ENCODE measurements at regions not wholly inside any gene's neighbourhood (a gene's known extent, or its start where the extent isn't known, plus 50 kb on each side); places are given as distances from the start of the nearest gene placed in this dataset.

- in situ Hi-C loops (cut with MboI; ENCODE audit: low sequenced_read_pairs) = loop anchor here (25.0 kb wide), 1 partner anchor 907 kb away; no protein-coding TSS in a partner anchor
Measured at GRCh38 chr20:61119273-61119672, 132.8 kb upstream of the CDH4 start.

- in situ Hi-C loops (cut with MboI; ENCODE audit: low sequenced_read_pairs) = loop anchor here (25.0 kb wide), 1 partner anchor 908 kb away; no protein-coding TSS in a partner anchor
Measured at GRCh38 chr20:61119794-61120410, 132.2 kb upstream of the CDH4 start.

GRCh38 chr20:61120595-61121515, 131.2 kb upstream of the CDH4 start:
- in situ Hi-C loops (cut with MboI; ENCODE audit: low sequenced_read_pairs) = loop anchor here (25.0 kb wide), 1 partner anchor 909 kb away; no protein-coding TSS in a partner anchor

GRCh38 chr20:61121661-61122060, 130.4 kb upstream of the CDH4 start:
- in situ Hi-C loops (cut with MboI; ENCODE audit: low sequenced_read_pairs) = loop anchor here (25.0 kb wide), 1 partner anchor 909 kb away; no protein-coding TSS in a partner anchor

- in situ Hi-C loops (cut with MboI; ENCODE audit: low sequenced_read_pairs) = loop anchor here (25.0 kb wide), 1 partner anchor 911 kb away; no protein-coding TSS in a partner anchor
Measured at GRCh38 chr20:61123286-61123685, 128.8 kb upstream of the CDH4 start.

- in situ Hi-C loops (cut with MboI; ENCODE audit: low sequenced_read_pairs) = loop anchor here (25.0 kb wide), 1 partner anchor 912 kb away; no protein-coding TSS in a partner anchor
Measured at GRCh38 chr20:61123751-61124368, 128.2 kb upstream of the CDH4 start.

- in situ Hi-C loops (cut with MboI; ENCODE audit: low sequenced_read_pairs) = no loop called here
Measured at GRCh38 chr20:61125076-61125475, 127.0 kb upstream of the CDH4 start.

GRCh38 chr20:61125546-61126180, 126.4 kb upstream of the CDH4 start:
- in situ Hi-C loops (cut with MboI; ENCODE audit: low sequenced_read_pairs) = no loop called here

- in situ Hi-C loops (cut with MboI; ENCODE audit: low sequenced_read_pairs) = no loop called here
Measured at GRCh38 chr20:61126369-61127195, 125.5 kb upstream of the CDH4 start.

- in situ Hi-C loops (cut with MboI; ENCODE audit: low sequenced_read_pairs) = no loop called here
Measured at GRCh38 chr20:61127311-61128039, 124.6 kb upstream of the CDH4 start.

- in situ Hi-C loops (cut with MboI; ENCODE audit: low sequenced_read_pairs) = no loop called here
Measured at GRCh38 chr20:61128701-61129269, 123.3 kb upstream of the CDH4 start.

- in situ Hi-C loops (cut with MboI; ENCODE audit: low sequenced_read_pairs) = no loop called here
Measured at GRCh38 chr20:61129311-61129710, 122.8 kb upstream of the CDH4 start.

- in situ Hi-C loops (cut with MboI; ENCODE audit: low sequenced_read_pairs) = no loop called here
Measured at GRCh38 chr20:61130156-61130555, 121.9 kb upstream of the CDH4 start.

- in situ Hi-C loops (cut with MboI; ENCODE audit: low sequenced_read_pairs) = no loop called here
Measured at GRCh38 chr20:61131944-61132343, 120.1 kb upstream of the CDH4 start.

GRCh38 chr20:61133611-61134010, 118.5 kb upstream of the CDH4 start:
- in situ Hi-C loops (cut with MboI; ENCODE audit: low sequenced_read_pairs) = no loop called here

GRCh38 chr20:61134296-61135030, 117.6 kb upstream of the CDH4 start:
- in situ Hi-C loops (cut with MboI; ENCODE audit: low sequenced_read_pairs) = no loop called here

- in situ Hi-C loops (cut with MboI; ENCODE audit: low sequenced_read_pairs) = no loop called here
Measured at GRCh38 chr20:61135266-61135665, 116.8 kb upstream of the CDH4 start.

GRCh38 chr20:61135968-61136367, 116.1 kb upstream of the CDH4 start:
- in situ Hi-C loops (cut with MboI; ENCODE audit: low sequenced_read_pairs) = no loop called here
